ENCODE measurements at regions not wholly inside any gene's neighbourhood (a gene's known extent, or its start where the extent isn't known, plus 50 kb on each side); places are given as distances from the start of the nearest gene placed in this dataset.

- Histone ChIP-seq H3K27ac (ENCODE audit: low read depth, low read length, poor library complexity, severe bottlenecking) (no peak overlapping the region), H3K36me3 (ENCODE audit: insufficient read depth, low read length) (no peaks in the 10 kb centered on the region), H3K9me3 (ENCODE audit: low read length) (no peaks in the 10 kb centered on the region), H3K79me2 (ENCODE audit: insufficient read depth, low read depth, low read length) (no peaks in the 10 kb centered on the region), H2AFZ (ENCODE audit: low read length) (no peak overlapping the region), H3K4me3 (ENCODE audit: low read depth, low read length, poor library complexity, severe bottlenecking) (no peak overlapping the region), H3K9me2 (ENCODE audit: insufficient read depth, low read length) (no peaks in the 10 kb centered on the region), H3K4me2 (ENCODE audit: low read length) (no peak overlapping the region), H4K20me1 (ENCODE audit: insufficient read depth, low read length) (no peaks in the 10 kb centered on the region), H3K4me1 (ENCODE audit: insufficient read depth, low read length, poor library complexity, severe bottlenecking) (no peaks in the 10 kb centered on the region)
- DNase-seq (ENCODE audit: low spot score) = no peak
- POLR2A ChIA-PET = interaction anchor here (0.7 to 1.1 kb wide), 3 partner anchors 61 to 129 kb away, joined by 3 to 5 read pairs (median 4); no protein-coding TSS in a partner anchor
- TF ChIP-seq EZH2phosphoT487 (IDR thresholded peaks at IDR 0.05; ENCODE audit: borderline replicate concordance, low read depth, low read length) (no peak), CTCF (conservative IDR thresholded peaks at IDR 0.05; ENCODE audit: low read length) (no peak)
- CTCF ChIA-PET (ENCODE audit: unreplicated experiment) = interaction anchor here (1.1 kb wide), 1 partner anchor 17 kb away, joined by 3 read pairs; no protein-coding TSS in a partner anchor
- no TSS peak for BruUV-seq (replicated peaks)
- intact Hi-C loops (cut with micrococcal nuclease; ENCODE audit: unreplicated experiment) = no loop called here
Measured at GRCh38 chr13:73548449-73548848, 489.6 kb downstream of the KLF5 start.

- TF ChIP-seq CTCF (conservative IDR thresholded peaks at IDR 0.05; ENCODE audit: low read length) (no peak), EZH2phosphoT487 (IDR thresholded peaks at IDR 0.05; ENCODE audit: borderline replicate concordance, low read depth, low read length) (no peak)
- H3K27ac ChIP-seq (ENCODE audit: low read depth, low read length, poor library complexity, severe bottlenecking) = no peak overlapping the region
- BruUV-seq (replicated peaks) = no TSS peak
- no peaks in the 10 kb centered on the region for H3K9me3 ChIP-seq (ENCODE audit: low read length)
- no peaks in the 10 kb centered on the region for H3K9me2 ChIP-seq (ENCODE audit: insufficient read depth, low read length)
- CTCF ChIA-PET (ENCODE audit: unreplicated experiment) = no interaction called here
- intact Hi-C loops (cut with micrococcal nuclease; ENCODE audit: unreplicated experiment) = no loop called here
- H3K4me1 ChIP-seq (ENCODE audit: insufficient read depth, low read length, poor library complexity, severe bottlenecking) = no peaks in the 10 kb centered on the region
- no peaks in the 10 kb centered on the region for H3K79me2 ChIP-seq (ENCODE audit: insufficient read depth, low read depth, low read length)
- H2AFZ ChIP-seq (ENCODE audit: low read length) = no peak overlapping the region
- H3K4me2 ChIP-seq (ENCODE audit: low read length) = no peak overlapping the region
- H3K4me3 ChIP-seq (ENCODE audit: low read depth, low read length, poor library complexity, severe bottlenecking) = no peak overlapping the region
- POLR2A ChIA-PET = no interaction called here
- no peaks in the 10 kb centered on the region for H3K36me3 ChIP-seq (ENCODE audit: insufficient read depth, low read length)
- H4K20me1 ChIP-seq (ENCODE audit: insufficient read depth, low read length) = no peaks in the 10 kb centered on the region
- DNase-seq (ENCODE audit: low spot score) = no peak
Measured at GRCh38 chr13:73547239-73547638, 488.4 kb downstream of the KLF5 start.

GRCh38 chr13:73544175-73544574 is 485.4 kb downstream of the KLF5 start:
- ChIA-PET CTCF (ENCODE audit: unreplicated experiment) (no interaction called here), POLR2A (interaction anchor here (0.7 kb wide), 1 partner anchor 1709 kb away, joined by 3 read pairs; no protein-coding TSS in a partner anchor)
- TF ChIP-seq CTCF (conservative IDR thresholded peaks at IDR 0.05; ENCODE audit: low read length) = no peak
- no peak for TF ChIP-seq EZH2phosphoT487 (IDR thresholded peaks at IDR 0.05; ENCODE audit: borderline replicate concordance, low read depth, low read length)
- Histone ChIP-seq H3K79me2 (ENCODE audit: insufficient read depth, low read depth, low read length) (no peaks in the 10 kb centered on the region), H3K27ac (ENCODE audit: low read depth, low read length, poor library complexity, severe bottlenecking) (no peak overlapping the region), H3K9me3 (ENCODE audit: low read length) (no peaks in the 10 kb centered on the region), H3K36me3 (ENCODE audit: insufficient read depth, low read length) (no peaks in the 10 kb centered on the region), H3K4me2 (ENCODE audit: low read length) (no peak overlapping the region), H2AFZ (ENCODE audit: low read length) (no peak overlapping the region), H4K20me1 (ENCODE audit: insufficient read depth, low read length) (no peaks in the 10 kb centered on the region), H3K4me1 (ENCODE audit: insufficient read depth, low read length, poor library complexity, severe bottlenecking) (no peaks in the 10 kb centered on the region), H3K4me3 (ENCODE audit: low read depth, low read length, poor library complexity, severe bottlenecking) (no peak overlapping the region), H3K9me2 (ENCODE audit: insufficient read depth, low read length) (no peaks in the 10 kb centered on the region)
- no TSS peak for BruUV-seq (replicated peaks)
- no peak for DNase-seq (ENCODE audit: low spot score)
- intact Hi-C loops (cut with micrococcal nuclease; ENCODE audit: unreplicated experiment) = no loop called here
